HG02571 (cell line): ENCODE measurements at regions not wholly inside any gene's neighbourhood (a gene's known extent, or its start where the extent isn't known, plus 50 kb on each side); places are given as distances from the start of the nearest gene placed in this dataset.
"Not testable (repeated sequence)": the region's sequence is repeated elsewhere in the genome, so short reads cannot be mapped to it uniquely, and the experiment has no call there.

ENCODE experiments used
- ATAC-seq: cut with Tn5 transposase; IDR thresholded peaks from one replicate; pipeline ENCODE4 v1.9.1; 2021; ENCODE audit warnings: mild to moderate bottlenecking, moderate library complexity; ENCODE audit not compliant: unreplicated experiment

DNA sequence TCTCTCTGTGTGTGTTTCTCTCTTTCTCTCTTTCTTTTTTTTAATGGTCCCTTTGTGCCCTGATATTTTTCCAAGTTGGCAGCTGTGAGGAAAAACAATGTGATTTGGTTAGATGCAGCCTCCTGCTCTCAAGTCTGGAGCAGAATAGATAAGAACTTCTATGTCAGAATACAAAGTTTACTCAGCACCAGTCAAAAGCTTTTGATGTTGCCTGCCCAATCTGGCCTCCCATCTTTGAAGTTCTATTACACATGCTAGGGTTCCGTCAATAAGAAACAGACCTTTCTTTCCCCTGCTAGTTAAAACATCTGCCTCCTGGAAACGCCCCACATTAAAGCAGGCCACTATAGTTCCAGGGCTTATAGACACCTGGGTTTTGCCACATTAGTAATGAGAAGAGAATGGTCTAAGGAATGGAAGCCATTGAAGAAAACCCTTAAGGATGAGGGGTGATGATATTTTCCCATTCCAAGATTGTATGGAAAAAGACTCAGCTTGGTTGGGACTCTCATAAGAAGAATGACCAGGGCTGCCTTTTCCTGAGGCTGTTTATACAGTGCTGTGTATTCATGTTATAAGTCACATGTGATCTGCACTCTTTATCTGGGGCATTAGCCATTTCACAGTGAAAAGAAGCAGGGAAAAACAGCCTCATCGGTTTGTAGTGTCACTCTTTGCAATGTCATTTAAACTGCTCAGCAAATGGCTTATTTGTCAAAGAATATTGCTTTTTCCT is 414.7 kb upstream of the PROX1 start:
- ATAC-seq: no peak

GRCh38 chr1:213573648-213574009 is 414.1 kb upstream of the PROX1 start:
- ATAC-seq: no peak

DNA sequence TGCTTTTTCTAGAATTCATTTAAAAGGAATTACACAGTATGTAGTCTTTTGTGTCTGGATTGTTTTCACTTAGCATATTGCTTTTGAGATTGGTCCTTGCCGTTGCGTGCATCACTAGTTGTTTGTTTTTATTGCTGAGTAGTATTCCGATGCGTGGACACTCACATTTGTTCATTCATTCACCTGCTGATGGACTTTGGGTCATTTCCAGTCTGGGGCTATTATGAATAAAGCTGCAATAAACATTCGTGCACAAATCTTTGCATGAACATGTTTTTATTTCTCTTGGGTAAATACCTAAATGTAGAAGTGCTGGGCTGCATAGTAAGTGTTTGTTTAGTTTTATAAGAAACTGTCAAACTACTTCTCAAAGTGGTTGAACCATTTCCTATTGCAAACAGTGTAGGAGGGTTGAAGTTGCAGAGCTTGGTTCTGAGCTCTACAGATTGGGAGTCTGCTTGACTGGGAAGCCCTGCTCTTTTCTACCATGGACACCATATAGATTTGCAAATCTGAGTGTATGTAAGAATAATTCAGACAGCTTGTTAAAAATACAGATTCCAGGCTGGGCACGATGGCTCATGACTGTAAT is 404.7 kb upstream of the PROX1 start:
- ATAC-seq: no peak

GRCh38 chr1:213584272-213584671 is 403.5 kb upstream of the PROX1 start:
- ATAC-seq: no peak

GRCh38 chr1:213585402-213585801 is 402.4 kb upstream of the PROX1 start:
- ATAC-seq: no peak

- ATAC-seq: no peak
These were observed 401.7 kb upstream of the PROX1 start for GRCh38 chr1:213585959-213586586.

DNA sequence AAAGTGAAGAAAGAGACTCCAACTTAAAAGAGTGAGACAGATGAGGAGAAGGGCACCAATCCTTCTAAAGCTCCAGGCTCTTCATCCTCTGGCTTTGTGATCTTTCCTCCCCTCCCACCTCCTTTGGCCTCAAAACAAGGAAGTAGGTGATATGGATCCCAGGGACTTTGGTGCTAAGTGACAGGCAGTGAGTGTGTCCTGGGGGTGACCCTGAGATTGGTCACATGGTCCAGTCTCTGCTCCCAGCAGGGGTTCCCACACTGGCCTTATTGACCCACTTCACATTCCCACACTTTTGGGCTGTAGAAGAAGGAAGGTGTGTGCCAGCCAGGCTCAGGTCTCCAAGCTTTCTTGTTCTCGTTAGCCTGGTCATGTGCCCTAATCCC is 401.2 kb upstream of the PROX1 start:
- no peak for ATAC-seq

GRCh38 chr1:213596729-213597128 is 391.0 kb upstream of the PROX1 start:
- ATAC-seq: no peak

GRCh38 chr1:213598263-213598662 is 389.5 kb upstream of the PROX1 start:
- ATAC-seq: no peak

DNA sequence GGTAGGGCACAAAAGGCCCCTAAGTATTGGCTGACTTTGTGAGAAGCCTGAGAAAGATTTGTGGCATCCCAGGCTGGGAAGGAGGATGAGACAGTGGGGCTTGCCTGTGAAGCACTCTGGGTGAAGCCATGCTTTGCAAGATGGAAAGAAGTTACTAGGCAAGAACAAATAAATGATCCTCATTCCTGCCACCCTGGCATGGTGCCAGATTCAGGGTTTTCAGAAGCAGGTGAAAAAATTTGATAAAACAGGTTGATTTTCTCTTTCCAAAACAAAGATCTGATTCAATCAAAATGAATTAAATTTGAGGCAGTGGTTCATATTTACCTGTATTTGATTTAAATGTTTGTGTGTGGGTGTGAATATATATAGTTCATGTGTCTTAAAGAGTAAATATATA is 386.9 kb upstream of the PROX1 start:
- no peak for ATAC-seq

- ATAC-seq: not testable (repeated sequence)
These were observed 386.1 kb upstream of the PROX1 start for GRCh38 chr1:213601705-213602104.

- ATAC-seq: no peak
These were observed 384.8 kb upstream of the PROX1 start for GRCh38 chr1:213602796-213603486.

DNA sequence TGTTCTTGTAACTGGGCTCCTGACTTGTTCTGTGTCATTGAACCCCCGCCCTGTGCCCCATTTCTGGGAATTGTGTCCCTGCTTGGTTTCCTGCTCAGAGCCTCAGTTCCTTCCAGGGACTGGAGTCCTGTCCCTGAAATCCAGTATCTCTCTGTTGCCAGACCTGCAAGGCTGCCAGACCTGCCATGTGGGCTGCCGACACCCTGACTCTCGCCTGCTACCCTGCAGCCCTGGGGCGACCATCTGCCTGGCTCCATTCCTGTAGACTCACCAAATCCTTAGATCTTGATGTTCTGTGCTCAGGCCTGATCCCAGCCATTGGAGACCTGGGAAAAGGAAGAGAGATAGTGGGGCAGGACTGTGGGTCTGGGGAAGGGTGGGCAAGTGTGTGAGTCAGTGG is 383.3 kb upstream of the PROX1 start:
- no peak for ATAC-seq

- no peak for ATAC-seq
These were observed 382.0 kb upstream of the PROX1 start for GRCh38 chr1:213605732-213606131.

GRCh38 chr1:213606252-213606820 is 381.4 kb upstream of the PROX1 start:
- ATAC-seq: no peak

GRCh38 chr1:213613549-213613948 is 374.2 kb upstream of the PROX1 start:
- ATAC-seq: no peak

DNA sequence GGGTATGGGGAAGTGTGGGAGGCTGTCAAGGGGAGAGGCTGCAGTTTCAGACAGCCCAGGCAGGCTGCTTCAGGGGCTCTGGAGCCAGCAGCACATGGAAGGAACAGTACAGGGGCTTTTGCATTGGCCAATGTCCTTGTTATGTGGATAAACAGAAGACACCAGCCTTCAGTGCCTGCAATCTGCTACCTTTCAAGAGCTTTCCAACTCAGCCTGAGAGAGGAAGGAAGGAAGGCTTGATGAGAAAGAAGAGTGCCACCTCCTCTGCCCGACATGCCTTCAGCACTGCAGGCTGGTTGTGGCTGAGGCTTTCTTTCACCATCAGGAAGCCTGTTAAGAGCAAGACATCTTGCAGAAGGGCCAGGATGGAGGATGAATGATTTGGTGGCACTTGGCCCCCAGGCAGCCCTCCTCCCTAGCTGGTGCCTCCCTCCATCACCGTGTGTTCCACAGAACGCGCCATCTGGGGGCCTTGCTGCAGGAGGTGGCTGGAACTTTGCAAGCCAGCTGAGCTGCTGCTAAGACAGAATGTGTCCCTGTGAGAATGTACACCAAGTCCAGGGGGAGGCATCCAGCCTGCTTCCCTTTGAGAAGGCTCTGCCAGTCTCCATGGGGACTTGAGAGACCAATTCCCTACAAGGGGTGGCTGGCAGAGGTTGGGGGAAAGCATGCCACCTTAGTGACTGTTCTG is 372.4 kb upstream of the PROX1 start:
- ATAC-seq: no peak

- ATAC-seq: no peak
These were observed 370.6 kb upstream of the PROX1 start for GRCh38 chr1:213617133-213617532.

DNA sequence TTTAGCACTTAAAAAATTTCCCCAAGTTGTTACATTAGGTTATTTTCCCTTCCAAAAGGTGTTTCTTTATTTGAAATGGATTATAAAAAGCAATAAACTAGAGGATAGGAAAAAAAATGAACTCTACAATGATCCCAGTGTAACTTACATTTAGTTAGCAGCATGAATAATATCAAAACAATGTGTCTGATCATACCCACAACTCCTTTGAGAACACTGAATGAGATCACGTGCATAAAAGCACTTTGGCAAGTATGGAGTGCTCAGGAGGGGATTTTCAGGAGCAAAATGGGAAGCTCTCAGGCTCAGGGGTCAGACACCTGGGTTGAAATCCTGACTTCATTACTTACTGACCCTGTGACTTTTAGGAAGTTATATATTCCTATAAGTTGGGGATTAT is 369.7 kb upstream of the PROX1 start:
- ATAC-seq: no peak

GRCh38 chr1:213619026-213619425 is 368.7 kb upstream of the PROX1 start:
- no peak for ATAC-seq

- ATAC-seq: no peak
These were observed 366.7 kb upstream of the PROX1 start for GRCh38 chr1:213621077-213621476.
